BJ (cell line): ENCODE measurements at regions not wholly inside any gene's neighbourhood (a gene's known extent, or its start where the extent isn't known, plus 50 kb on each side); places are given as distances from the start of the nearest gene placed in this dataset.

Experiments
- CTCF ChIA-PET: fragments of 350-600 bp; formaldehyde crosslinking; extraction: SDS; loops from one replicate; lab custom pipeline; 2021; ENCODE audit warnings: antibody characterized with exemption, inconsistent platforms; lab: Yijun Ruan, JAX
- POLR2A ChIA-PET: fragments of 300-600 bp; sonication (Branson Sonifier 250); formaldehyde crosslinking; extraction: SDS; loops from one replicate; lab custom pipeline; 2021; ENCODE audit warnings: antibody characterized with exemption; lab: Charles Lee
- DNase-seq: peaks from one replicate; pipeline ENCODE4 v3.0.0-alpha.2; 2011; ENCODE audit warnings: low read depth
- H3K27me3 ChIP-seq: 2 replicates; pipeline ENCODE4 v1.6.0; 2011; ENCODE audit warnings: low read length; ENCODE audit not compliant: control insufficient read depth, insufficient read depth
- H3K36me3 ChIP-seq: 2 replicates; pipeline ENCODE4 v1.5.1; 2011; ENCODE audit warnings: low read length; ENCODE audit not compliant: control insufficient read depth, insufficient read depth
- H3K4me3 ChIP-seq: 2 replicates; pipeline ENCODE4 v1.5.1; 2011; ENCODE audit warnings: low read depth, mild to moderate bottlenecking, control low read depth, low read length
- CTCF ChIP-seq: IDR thresholded peaks from 2 replicates; pipeline ENCODE4 v1.5.1; 2011; ENCODE audit warnings: low read depth, mild to moderate bottlenecking, control low read depth, inconsistent platforms, low read length, moderate library complexity; ENCODE audit not compliant: insufficient read depth

- ChIA-PET CTCF (interaction anchor here (1.0 to 1.4 kb wide), 3 partner anchors 20 to 92 kb away, joined by 3 to 4 read pairs (median 3); no protein-coding TSS in a partner anchor), POLR2A (no interaction called here)
- Histone ChIP-seq H3K36me3 (no peaks in the 10 kb centered on the region), H3K4me3 (no peak overlapping the region), H3K27me3 (no peaks in the 10 kb centered on the region)
- TF ChIP-seq CTCF, result no peak
- no peak for DNase-seq
These were observed 166.3 kb upstream of the USP24 start for GRCh38 chr1:55381491-55381890.

GRCh38 chr1:55380355-55380970, 165.3 kb upstream of the USP24 start:
- no peak for TF ChIP-seq CTCF
- no peaks in the 10 kb centered on the region for H3K27me3 ChIP-seq
- no peak for DNase-seq
- POLR2A ChIA-PET, result interaction anchor here (0.5 kb wide), 1 partner anchor 1196 kb away, joined by 3 read pairs; no protein-coding TSS in a partner anchor
- CTCF ChIA-PET, result interaction anchor here (1.0 to 1.5 kb wide), 7 partner anchors 9 to 125 kb away, joined by 3 to 9 read pairs (median 3); no protein-coding TSS in a partner anchor
- H3K4me3 ChIP-seq, result no peak overlapping the region
- no peaks in the 10 kb centered on the region for H3K36me3 ChIP-seq

- ChIA-PET POLR2A (interaction anchor here (0.6 kb wide), 1 partner anchor 492 kb away, joined by 3 read pairs; the partner anchor contains the start of gene DHCR24), CTCF (interaction anchor here (0.6 to 1.7 kb wide), 19 partner anchors 8 to 1206 kb away, joined by 3 to 9 read pairs (median 3); partner anchors contain the start of gene PLPP3)
- peak; percentile 60 for TF ChIP-seq CTCF
- Histone ChIP-seq H3K36me3 (no peaks in the 10 kb centered on the region), H3K27me3 (no peaks in the 10 kb centered on the region), H3K4me3 (no peak overlapping the region)
- no peak for DNase-seq
These were observed 163.4 kb upstream of the USP24 start for GRCh38 chr1:55378582-55378981.

GRCh38 chr1:55376897-55377296, 161.7 kb upstream of the USP24 start:
- CTCF ChIA-PET, result interaction anchor here (1.2 to 5.3 kb wide), 5 partner anchors 8 to 1197 kb away, joined by 3 to 28 read pairs (median 25); no protein-coding TSS in a partner anchor

More at GRCh38 chr1:55376897-55377296, 161.7 kb upstream of the USP24 start:
- no peak for TF ChIP-seq CTCF
- no peak overlapping the region for H3K4me3 ChIP-seq
- no peak for DNase-seq
- POLR2A ChIA-PET, result no interaction called here
- no peaks in the 10 kb centered on the region for H3K27me3 ChIP-seq
- H3K36me3 ChIP-seq, result no peaks in the 10 kb centered on the region
